ENCODE measurements at regions not wholly inside any gene's neighbourhood (a gene's known extent, or its start where the extent isn't known, plus 50 kb on each side); places are given as distances from the start of the nearest gene placed in this dataset.

DNA sequence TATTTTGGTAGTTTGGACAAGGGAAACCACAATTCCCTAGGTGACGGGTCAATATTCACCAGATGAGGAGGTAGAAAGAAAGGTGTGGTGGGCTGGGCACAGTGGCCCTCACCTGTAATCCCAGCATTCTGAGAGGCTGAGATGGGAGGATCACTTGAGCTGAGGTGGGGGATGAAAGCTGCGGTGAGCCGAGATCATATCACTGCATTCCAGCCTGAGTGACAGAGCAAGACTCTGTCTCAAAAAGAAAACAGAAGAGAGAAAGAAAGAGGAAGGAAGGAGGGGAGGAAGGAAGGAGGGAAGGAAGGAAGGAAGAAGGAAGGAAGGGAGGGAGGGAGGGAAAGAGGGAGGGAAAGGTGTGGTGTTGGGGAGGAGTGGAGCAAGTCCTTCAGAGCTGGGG lies 56.1 kb upstream of the RNF7 start:
- TF ChIP-seq TCF7L2 (IDR thresholded peaks at IDR 0.05; ENCODE audit: low read depth, low read length) (no peak), SIN3A (IDR thresholded peaks at IDR 0.05; ENCODE audit: borderline replicate concordance, insufficient read depth, low read depth, low read length) (no peak), POLR2AphosphoS5 (IDR thresholded peaks at IDR 0.05; ENCODE audit: low read depth, low read length) (no peak)
- TF ChIP-seq, protein P1, sequence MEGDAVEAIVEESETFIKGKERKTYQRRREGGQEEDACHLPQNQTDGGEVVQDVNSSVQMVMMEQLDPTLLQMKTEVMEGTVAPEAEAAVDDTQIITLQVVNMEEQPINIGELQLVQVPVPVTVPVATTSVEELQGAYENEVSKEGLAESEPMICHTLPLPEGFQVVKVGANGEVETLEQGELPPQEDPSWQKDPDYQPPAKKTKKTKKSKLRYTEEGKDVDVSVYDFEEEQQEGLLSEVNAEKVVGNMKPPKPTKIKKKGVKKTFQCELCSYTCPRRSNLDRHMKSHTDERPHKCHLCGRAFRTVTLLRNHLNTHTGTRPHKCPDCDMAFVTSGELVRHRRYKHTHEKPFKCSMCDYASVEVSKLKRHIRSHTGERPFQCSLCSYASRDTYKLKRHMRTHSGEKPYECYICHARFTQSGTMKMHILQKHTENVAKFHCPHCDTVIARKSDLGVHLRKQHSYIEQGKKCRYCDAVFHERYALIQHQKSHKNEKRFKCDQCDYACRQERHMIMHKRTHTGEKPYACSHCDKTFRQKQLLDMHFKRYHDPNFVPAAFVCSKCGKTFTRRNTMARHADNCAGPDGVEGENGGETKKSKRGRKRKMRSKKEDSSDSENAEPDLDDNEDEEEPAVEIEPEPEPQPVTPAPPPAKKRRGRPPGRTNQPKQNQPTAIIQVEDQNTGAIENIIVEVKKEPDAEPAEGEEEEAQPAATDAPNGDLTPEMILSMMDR (IDR thresholded peaks at IDR 0.05), result no peak
